ENCODE measurements at regions not wholly inside any gene's neighbourhood (a gene's known extent, or its start where the extent isn't known, plus 50 kb on each side); places are given as distances from the start of the nearest gene placed in this dataset.

- H3K4me3 ChIP-seq (ENCODE audit: control insufficient read depth in 2 of 3, extremely low read depth in 1 of 3, insufficient read depth in 2 of 3, low read depth in 1 of 3, low read length in 3 of 3) = no peak overlapping the region
- H2AFZ ChIP-seq (ENCODE audit: control insufficient read depth, low read length) = no peak overlapping the region
- H3K27ac ChIP-seq (ENCODE audit: control insufficient read depth, insufficient read depth, low read length) = no peak overlapping the region
- no peaks in the 10 kb centered on the region for H3K27me3 ChIP-seq (ENCODE audit: control insufficient read depth, extremely low read depth, insufficient read depth, low read length)
- no peaks in the 10 kb centered on the region for H3K36me3 ChIP-seq (ENCODE audit: control insufficient read depth in 2 of 2, extremely low read depth in 1 of 2, insufficient read depth in 2 of 2, low read length in 2 of 2)
- H3K79me2 ChIP-seq (ENCODE audit: control insufficient read depth, insufficient read depth, low read length) = no peaks in the 10 kb centered on the region
- dilution Hi-C loops (cut with MboI; ENCODE audit: extremely low pct_ligation_motif_present, low sequenced_read_pairs) = no loop called here
- no peaks in the 10 kb centered on the region for H3K4me1 ChIP-seq (ENCODE audit: control insufficient read depth, extremely low read depth, insufficient read depth, low read length)
- no peak overlapping the region for H3K4me2 ChIP-seq (ENCODE audit: control insufficient read depth, extremely low read depth, insufficient read depth, low read depth, low read length)
- TF ChIP-seq EZH2 (IDR thresholded peaks at IDR 0.05; ENCODE audit: low read length) = no peak
- no peak for TF ChIP-seq CTCF (optimal IDR thresholded peaks at IDR 0.05 in 1 of 3, IDR thresholded peaks at IDR 0.05 in 1 of 3, conservative IDR thresholded peaks at IDR 0.05 in 1 of 3; ENCODE audit: extremely low read depth in 1 of 3, insufficient read depth in 2 of 3, low read length in 3 of 3)
- DNase-seq (ENCODE audit: low read depth, low spot score) (no peak), FAIRE-seq (no peak)
- H3K9me3 ChIP-seq (ENCODE audit: control insufficient read depth, low read depth, low read length) = no peaks in the 10 kb centered on the region
- H4K20me1 ChIP-seq (ENCODE audit: control insufficient read depth, extremely low read depth, insufficient read depth, low read length) = no peaks in the 10 kb centered on the region
- H3K9me1 ChIP-seq (ENCODE audit: control insufficient read depth, extremely low read depth, insufficient read depth, low read length) = no peaks in the 10 kb centered on the region
- H3K9ac ChIP-seq (ENCODE audit: control insufficient read depth, extremely low read depth, insufficient read depth, low read length) = no peak overlapping the region
Observed at GRCh38 chr2:12232876-12233275, 483.9 kb upstream of the TRIB2 start.

- no peaks in the 10 kb centered on the region for H3K36me3 ChIP-seq (ENCODE audit: control insufficient read depth in 2 of 2, extremely low read depth in 1 of 2, insufficient read depth in 2 of 2, low read length in 2 of 2)
- H3K9me1 ChIP-seq (ENCODE audit: control insufficient read depth, extremely low read depth, insufficient read depth, low read length) = no peaks in the 10 kb centered on the region
- H3K4me2 ChIP-seq (ENCODE audit: control insufficient read depth, extremely low read depth, insufficient read depth, low read depth, low read length) = no peak overlapping the region
- H3K4me1 ChIP-seq (ENCODE audit: control insufficient read depth, extremely low read depth, insufficient read depth, low read length) = no peaks in the 10 kb centered on the region
- H2AFZ ChIP-seq (ENCODE audit: control insufficient read depth, low read length) = no peak overlapping the region
- no peaks in the 10 kb centered on the region for H3K27me3 ChIP-seq (ENCODE audit: control insufficient read depth, extremely low read depth, insufficient read depth, low read length)
- no peak for TF ChIP-seq EZH2 (IDR thresholded peaks at IDR 0.05; ENCODE audit: low read length)
- TF ChIP-seq CTCF (optimal IDR thresholded peaks at IDR 0.05 in 1 of 3, IDR thresholded peaks at IDR 0.05 in 1 of 3, conservative IDR thresholded peaks at IDR 0.05 in 1 of 3; ENCODE audit: extremely low read depth in 1 of 3, insufficient read depth in 2 of 3, low read length in 3 of 3) = no peak
- dilution Hi-C loops (cut with MboI; ENCODE audit: extremely low pct_ligation_motif_present, low sequenced_read_pairs) = no loop called here
- FAIRE-seq = no peak
- no peak overlapping the region for H3K27ac ChIP-seq (ENCODE audit: control insufficient read depth, insufficient read depth, low read length)
- H3K4me3 ChIP-seq (ENCODE audit: control insufficient read depth in 2 of 3, extremely low read depth in 1 of 3, insufficient read depth in 2 of 3, low read depth in 1 of 3, low read length in 3 of 3) = no peak overlapping the region
- H3K9ac ChIP-seq (ENCODE audit: control insufficient read depth, extremely low read depth, insufficient read depth, low read length) = no peak overlapping the region
- no peaks in the 10 kb centered on the region for H4K20me1 ChIP-seq (ENCODE audit: control insufficient read depth, extremely low read depth, insufficient read depth, low read length)
- no peaks in the 10 kb centered on the region for H3K9me3 ChIP-seq (ENCODE audit: control insufficient read depth, low read depth, low read length)
- DNase-seq (ENCODE audit: low read depth, low spot score) = no peak
- no peaks in the 10 kb centered on the region for H3K79me2 ChIP-seq (ENCODE audit: control insufficient read depth, insufficient read depth, low read length)
Observed at GRCh38 chr2:12236136-12236844, 480.4 kb upstream of the TRIB2 start.
